Fibroblast of mammary gland (primary cell): ENCODE measurements at regions not wholly inside any gene's neighbourhood (a gene's known extent, or its start where the extent isn't known, plus 50 kb on each side); places are given as distances from the start of the nearest gene placed in this dataset.

ENCODE experiments used
- DNase-seq: peaks from one replicate; pipeline ENCODE4 v3.0.0-alpha.2; 2010; ENCODE audit warnings: low read depth
- H3K4me3 ChIP-seq: 2 replicates; pipeline ENCODE4 v1.5.1; 2011; ENCODE audit warnings: low read depth, mild to moderate bottlenecking, low read length, moderate library complexity; ENCODE audit not compliant: control insufficient read depth
- TF ChIP-seq, protein P1 (sequence below): conservative IDR thresholded peaks from 2 replicates; pipeline ENCODE4 v1.5.1; 2011; ENCODE audit warnings: low read depth, low read length, inconsistent platforms; ENCODE audit not compliant: control insufficient read depth, insufficient read depth

DNA sequence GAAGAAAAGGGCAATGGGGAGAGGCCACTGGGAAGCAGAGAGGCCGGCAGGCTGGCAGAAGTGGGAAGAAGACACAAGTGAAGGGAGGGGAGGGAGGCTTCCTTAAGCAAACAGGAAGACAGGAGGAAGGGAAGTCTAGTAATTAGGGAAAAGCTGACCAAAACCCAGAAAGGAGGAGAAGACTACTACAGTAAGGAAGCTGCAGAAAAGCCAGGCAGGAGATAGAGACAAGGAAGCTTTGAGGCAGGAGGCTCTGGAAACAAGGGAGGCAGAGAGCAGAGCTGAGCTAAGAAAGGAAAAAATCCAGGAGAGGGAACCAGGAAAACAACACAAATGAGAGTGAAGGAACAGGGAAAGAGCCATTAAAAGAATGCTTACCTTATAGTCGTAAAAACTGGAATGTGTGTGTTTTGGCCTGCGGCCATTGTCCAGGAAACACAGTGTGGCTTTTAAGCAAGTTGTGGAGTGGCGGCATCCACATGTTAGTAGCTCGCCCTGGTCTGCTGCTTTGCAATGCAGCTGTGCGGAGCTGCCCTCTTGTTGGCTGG, 317.1 kb upstream of the CLINT1 start:
- TF ChIP-seq, protein P1, sequence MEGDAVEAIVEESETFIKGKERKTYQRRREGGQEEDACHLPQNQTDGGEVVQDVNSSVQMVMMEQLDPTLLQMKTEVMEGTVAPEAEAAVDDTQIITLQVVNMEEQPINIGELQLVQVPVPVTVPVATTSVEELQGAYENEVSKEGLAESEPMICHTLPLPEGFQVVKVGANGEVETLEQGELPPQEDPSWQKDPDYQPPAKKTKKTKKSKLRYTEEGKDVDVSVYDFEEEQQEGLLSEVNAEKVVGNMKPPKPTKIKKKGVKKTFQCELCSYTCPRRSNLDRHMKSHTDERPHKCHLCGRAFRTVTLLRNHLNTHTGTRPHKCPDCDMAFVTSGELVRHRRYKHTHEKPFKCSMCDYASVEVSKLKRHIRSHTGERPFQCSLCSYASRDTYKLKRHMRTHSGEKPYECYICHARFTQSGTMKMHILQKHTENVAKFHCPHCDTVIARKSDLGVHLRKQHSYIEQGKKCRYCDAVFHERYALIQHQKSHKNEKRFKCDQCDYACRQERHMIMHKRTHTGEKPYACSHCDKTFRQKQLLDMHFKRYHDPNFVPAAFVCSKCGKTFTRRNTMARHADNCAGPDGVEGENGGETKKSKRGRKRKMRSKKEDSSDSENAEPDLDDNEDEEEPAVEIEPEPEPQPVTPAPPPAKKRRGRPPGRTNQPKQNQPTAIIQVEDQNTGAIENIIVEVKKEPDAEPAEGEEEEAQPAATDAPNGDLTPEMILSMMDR, result no peak
- DNase-seq, result no peak

DNA sequence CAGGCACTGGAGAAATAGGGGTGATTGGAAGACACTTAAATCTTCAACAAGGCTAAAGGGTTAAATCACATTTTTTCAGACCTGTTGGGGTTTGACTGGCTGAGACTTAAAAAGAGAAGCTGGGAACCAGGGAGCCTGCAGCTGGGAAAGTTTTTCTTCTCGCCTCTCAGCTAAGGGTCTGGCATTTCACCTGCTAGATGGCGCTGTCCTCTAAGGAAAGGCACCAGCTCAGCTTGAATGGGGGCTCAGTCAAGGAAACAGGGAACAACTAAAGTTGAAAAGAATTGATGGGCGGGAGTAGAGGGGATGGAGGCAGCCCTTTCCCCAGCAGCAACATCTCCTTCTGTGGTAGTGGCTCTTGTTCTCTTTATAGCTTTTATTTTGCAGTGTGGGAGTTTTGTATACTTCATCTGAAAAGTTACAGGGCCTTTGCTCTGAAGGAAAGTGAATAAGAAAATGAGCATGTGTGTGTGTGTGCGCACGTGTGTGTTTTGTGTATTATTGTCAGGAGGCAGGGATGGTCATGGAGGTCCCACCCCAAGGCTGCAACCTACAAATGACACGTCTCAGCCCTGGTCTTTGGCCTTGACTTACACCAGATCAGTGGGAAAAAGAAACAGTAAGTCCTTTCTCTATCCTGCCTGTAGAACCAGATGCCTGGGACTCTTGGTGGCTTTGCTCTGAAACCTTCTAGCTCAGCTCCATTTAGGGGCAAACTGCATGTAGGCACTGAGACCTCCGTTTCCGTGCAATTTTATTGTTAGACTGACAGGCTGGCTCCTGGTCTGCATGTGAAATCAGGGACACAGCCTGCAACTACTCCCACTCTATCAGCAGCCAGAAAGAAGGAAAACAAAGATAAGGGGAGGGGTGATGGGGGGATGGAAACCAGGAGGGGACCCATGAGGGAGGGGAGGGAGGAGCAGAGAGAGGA, 316.2 kb upstream of the CLINT1 start:
- DNase-seq, result peak; percentile 80
- TF ChIP-seq, protein P1, result peak; percentile 91
- H3K4me3 ChIP-seq, result no peak overlapping the region

More for the DNA sequence above, 317.1 kb upstream of the CLINT1 start:
- H3K4me3 ChIP-seq, result no peak overlapping the region

DNA sequence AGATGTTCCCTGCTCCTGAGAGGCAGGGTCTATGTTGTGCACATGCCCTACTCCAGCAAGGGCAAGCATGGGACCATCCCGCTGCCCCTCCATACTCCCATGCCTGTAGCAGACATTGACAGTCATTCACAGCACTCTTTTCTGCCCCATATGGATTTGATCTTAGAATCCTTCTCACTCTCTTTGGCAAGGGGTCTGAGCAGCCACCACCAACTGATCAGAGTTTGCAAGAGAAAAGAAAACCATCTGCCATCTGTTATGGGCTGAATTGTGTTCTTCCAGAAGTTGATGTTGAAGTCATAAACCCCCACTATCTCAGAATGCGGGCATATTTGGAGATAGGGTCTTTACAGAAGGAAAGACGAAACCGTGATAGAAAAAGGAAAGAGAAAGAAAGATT, 315.1 kb upstream of the CLINT1 start:
- no peak overlapping the region for H3K4me3 ChIP-seq
- DNase-seq, result no peak
- TF ChIP-seq, protein P1, result no peak

DNA sequence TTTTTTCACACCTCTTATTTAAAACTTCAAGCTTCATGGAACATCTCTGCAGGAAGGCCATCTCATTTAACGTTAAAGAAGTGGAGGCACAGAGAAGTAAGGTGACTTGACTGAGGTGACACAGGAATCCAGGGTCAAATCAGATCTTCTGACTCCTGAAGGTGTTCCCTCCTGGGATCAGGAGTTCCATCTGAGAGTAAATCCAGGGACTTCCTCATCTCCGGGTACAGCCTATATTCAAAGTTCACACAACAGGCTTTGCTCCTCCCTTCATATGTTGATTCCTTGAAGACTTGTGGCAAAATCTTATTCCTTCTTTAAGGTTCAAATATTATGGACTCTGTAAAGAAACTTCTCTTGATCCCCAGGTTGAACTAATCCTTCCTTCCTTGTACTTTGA, 313.1 kb upstream of the CLINT1 start:
- H3K4me3 ChIP-seq, result no peak overlapping the region
- no peak for DNase-seq
- TF ChIP-seq, protein P1, result no peak

DNA sequence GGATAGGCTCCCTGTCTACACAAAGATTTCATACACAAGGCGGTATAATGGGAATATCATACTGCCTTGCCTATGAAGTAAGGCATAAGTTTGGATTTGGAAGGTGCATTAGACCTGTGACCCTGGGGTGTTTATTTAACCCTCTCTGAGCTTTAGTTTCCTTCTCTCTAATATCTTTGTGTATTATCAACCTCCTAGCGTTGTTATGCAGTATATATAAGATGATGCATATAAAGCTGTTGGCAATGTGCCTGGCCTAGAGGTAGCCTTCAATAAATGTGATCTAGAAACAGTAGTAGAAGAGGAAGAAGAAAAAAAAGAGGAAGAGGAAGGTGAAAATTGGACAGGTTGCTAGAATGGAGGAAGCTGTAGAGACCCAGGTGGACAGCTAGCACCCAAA, 311.6 kb upstream of the CLINT1 start:
- TF ChIP-seq, protein P1, result no peak
- DNase-seq, result no peak
- no peak overlapping the region for H3K4me3 ChIP-seq

DNA sequence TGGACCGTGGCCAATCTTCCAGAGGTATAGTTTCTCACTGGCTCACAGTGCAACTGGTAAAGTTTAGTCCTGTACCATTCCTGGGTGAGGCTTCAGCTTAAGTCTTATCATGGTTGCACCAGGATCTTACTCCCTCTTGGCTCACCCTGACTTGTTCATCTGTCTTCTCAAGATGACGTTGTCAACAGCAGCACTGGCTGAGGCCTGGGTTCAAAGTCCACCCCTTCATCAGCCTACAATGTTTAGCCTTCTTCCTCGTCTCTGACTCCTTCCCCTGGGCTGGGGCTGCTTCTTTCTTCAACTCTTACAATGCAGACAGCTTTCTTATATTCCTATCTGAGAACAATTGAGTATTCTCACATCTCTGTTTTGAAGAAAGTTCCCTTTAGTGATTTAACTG, 311.1 kb upstream of the CLINT1 start:
- TF ChIP-seq, protein P1, result no peak
- DNase-seq, result no peak
- no peak overlapping the region for H3K4me3 ChIP-seq
